NCI-H2081 treated with DMSO at 0.1 percent for 48 hours (cell line): ENCODE measurements at regions not wholly inside any gene's neighbourhood (a gene's known extent, or its start where the extent isn't known, plus 50 kb on each side); places are given as distances from the start of the nearest gene placed in this dataset.

Experiments used
- DNase-seq: peaks from one replicate; lab custom pipeline; 2025; lab: John Stamatoyannopoulos, UW

- DNase-seq = no peak
These were observed 256.2 kb downstream of the AASDHPPT start for GRCh38 chr11:106333678-106334077.

GRCh38 chr11:106344394-106344793 is 266.9 kb downstream of the AASDHPPT start:
- DNase-seq = no peak

- no peak for DNase-seq
These were observed 267.5 kb downstream of the AASDHPPT start for GRCh38 chr11:106344966-106345365.

- DNase-seq = no peak
These were observed 275.6 kb downstream of the AASDHPPT start for GRCh38 chr11:106353031-106353430.

- no peak for DNase-seq
These were observed 291.8 kb downstream of the AASDHPPT start for GRCh38 chr11:106369224-106369623.

GRCh38 chr11:106378513-106379179 is 301.2 kb downstream of the AASDHPPT start:
- no peak for DNase-seq

- no peak for DNase-seq
These were observed 301.8 kb downstream of the AASDHPPT start for GRCh38 chr11:106379265-106379664.

GRCh38 chr11:106379712-106380111 is 302.2 kb downstream of the AASDHPPT start:
- DNase-seq = no peak

- DNase-seq = no peak
These were observed 304.4 kb downstream of the AASDHPPT start for GRCh38 chr11:106381895-106382294.

- DNase-seq = no peak
These were observed 307.0 kb downstream of the AASDHPPT start for GRCh38 chr11:106384429-106384828.

- DNase-seq = no peak
These were observed 309.1 kb downstream of the AASDHPPT start for GRCh38 chr11:106386519-106386918.

GRCh38 chr11:106389101-106389500 is 311.6 kb downstream of the AASDHPPT start:
- no peak for DNase-seq

- DNase-seq = no peak
These were observed 312.6 kb downstream of the AASDHPPT start for GRCh38 chr11:106390078-106390477.

GRCh38 chr11:106391771-106392420 is 314.4 kb downstream of the AASDHPPT start:
- no peak for DNase-seq

- no peak for DNase-seq
These were observed 318.4 kb downstream of the AASDHPPT start for GRCh38 chr11:106395716-106396349.

- no peak for DNase-seq
These were observed 320.5 kb downstream of the AASDHPPT start for GRCh38 chr11:106397787-106398501.

- DNase-seq = no peak
These were observed 321.1 kb downstream of the AASDHPPT start for GRCh38 chr11:106398502-106399075.

- DNase-seq = no peak
These were observed 321.6 kb downstream of the AASDHPPT start for GRCh38 chr11:106399076-106399511.

- DNase-seq = no peak
These were observed 322.2 kb downstream of the AASDHPPT start for GRCh38 chr11:106399624-106400023.

GRCh38 chr11:106400949-106401570 is 323.6 kb downstream of the AASDHPPT start:
- no peak for DNase-seq

- no peak for DNase-seq
These were observed 326.3 kb downstream of the AASDHPPT start for GRCh38 chr11:106403751-106404150.

- no peak for DNase-seq
These were observed 331.8 kb downstream of the AASDHPPT start for GRCh38 chr11:106409222-106409621.
